ENCODE measurements at regions not wholly inside any gene's neighbourhood (a gene's known extent, or its start where the extent isn't known, plus 50 kb on each side); places are given as distances from the start of the nearest gene placed in this dataset.

- TF ChIP-seq POLR2A (IDR thresholded peaks at IDR 0.05; ENCODE audit: low read depth, low read length) (no peak), TAF1 (IDR thresholded peaks at IDR 0.05; ENCODE audit: low read depth, low read length) (no peak), POLR2AphosphoS5 (IDR thresholded peaks at IDR 0.05; ENCODE audit: low read depth, low read length) (no peak), POU2F2 (IDR thresholded peaks at IDR 0.05; ENCODE audit: low read depth, low read length) (no peak), SPI1 (IDR thresholded peaks at IDR 0.05; ENCODE audit: low read depth, low read length) (no peak)
These were observed 563.3 kb upstream of the POM121L12 start for GRCh38 chr7:52472006-52472620.
